PFSK-1 (cell line): ENCODE measurements at regions not wholly inside any gene's neighbourhood (a gene's known extent, or its start where the extent isn't known, plus 50 kb on each side); places are given as distances from the start of the nearest gene placed in this dataset.

Source experiments
- FOXP2 ChIP-seq: optimal IDR thresholded peaks from 2 replicates; pipeline ENCODE3; 2011; ENCODE audit warnings: borderline replicate concordance, control low read depth, inconsistent platforms; ENCODE audit not compliant: insufficient read depth; ENCODE audit errors: extremely low read length, extremely low read depth
- POLR2AphosphoS5 ChIP-seq: IDR thresholded peaks from 2 replicates; pipeline ENCODE4 v1.6.1; 2012; ENCODE audit warnings: low read depth, mild to moderate bottlenecking, control low read depth, low read length, moderate library complexity
- SIN3A ChIP-seq: IDR thresholded peaks from 2 replicates; pipeline ENCODE4 v1.6.1; 2012; ENCODE audit warnings: mild to moderate bottlenecking, low read length, moderate library complexity, borderline replicate concordance; ENCODE audit not compliant: insufficient read depth
- TAF1 ChIP-seq: IDR thresholded peaks from 2 replicates; pipeline ENCODE4 v1.6.1; 2012; ENCODE audit warnings: low read length, control low read depth, borderline replicate concordance; ENCODE audit not compliant: insufficient read depth
- TF ChIP-seq, protein P1 (sequence below), 2 experiments: IDR thresholded peaks; 2 replicates each; pipeline versions ENCODE4 v1.6.1 to v1.8.0; 2011 to 2012; ENCODE audit warnings: low read depth in 2 of 2, low read length in 2 of 2, control low read depth in 1 of 2, inconsistent platforms in 1 of 2, mild to moderate bottlenecking in 1 of 2, moderate library complexity in 1 of 2; ENCODE audit not compliant: insufficient read depth in 1 of 2

DNA sequence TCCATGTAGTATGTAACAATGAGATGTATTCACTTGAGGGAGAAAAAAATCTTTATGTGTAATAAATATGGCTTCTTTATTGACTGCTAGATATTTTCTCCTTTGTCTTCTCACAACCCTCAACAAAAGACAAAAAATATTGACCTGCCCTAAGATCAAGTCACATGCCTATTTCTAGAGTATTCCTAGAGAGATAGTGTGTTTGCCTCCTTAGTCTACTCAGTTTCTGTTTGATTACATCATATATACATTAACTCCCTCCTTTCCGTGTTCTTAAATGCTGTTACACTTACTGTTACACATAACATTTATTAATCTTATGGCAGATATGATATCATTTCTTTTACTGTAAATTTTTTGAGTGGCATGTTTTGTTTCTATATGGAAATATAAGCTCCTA lies 281.6 kb upstream of the RGS18 start:
- TF ChIP-seq FOXP2: no peak
- TF ChIP-seq, protein P1, sequence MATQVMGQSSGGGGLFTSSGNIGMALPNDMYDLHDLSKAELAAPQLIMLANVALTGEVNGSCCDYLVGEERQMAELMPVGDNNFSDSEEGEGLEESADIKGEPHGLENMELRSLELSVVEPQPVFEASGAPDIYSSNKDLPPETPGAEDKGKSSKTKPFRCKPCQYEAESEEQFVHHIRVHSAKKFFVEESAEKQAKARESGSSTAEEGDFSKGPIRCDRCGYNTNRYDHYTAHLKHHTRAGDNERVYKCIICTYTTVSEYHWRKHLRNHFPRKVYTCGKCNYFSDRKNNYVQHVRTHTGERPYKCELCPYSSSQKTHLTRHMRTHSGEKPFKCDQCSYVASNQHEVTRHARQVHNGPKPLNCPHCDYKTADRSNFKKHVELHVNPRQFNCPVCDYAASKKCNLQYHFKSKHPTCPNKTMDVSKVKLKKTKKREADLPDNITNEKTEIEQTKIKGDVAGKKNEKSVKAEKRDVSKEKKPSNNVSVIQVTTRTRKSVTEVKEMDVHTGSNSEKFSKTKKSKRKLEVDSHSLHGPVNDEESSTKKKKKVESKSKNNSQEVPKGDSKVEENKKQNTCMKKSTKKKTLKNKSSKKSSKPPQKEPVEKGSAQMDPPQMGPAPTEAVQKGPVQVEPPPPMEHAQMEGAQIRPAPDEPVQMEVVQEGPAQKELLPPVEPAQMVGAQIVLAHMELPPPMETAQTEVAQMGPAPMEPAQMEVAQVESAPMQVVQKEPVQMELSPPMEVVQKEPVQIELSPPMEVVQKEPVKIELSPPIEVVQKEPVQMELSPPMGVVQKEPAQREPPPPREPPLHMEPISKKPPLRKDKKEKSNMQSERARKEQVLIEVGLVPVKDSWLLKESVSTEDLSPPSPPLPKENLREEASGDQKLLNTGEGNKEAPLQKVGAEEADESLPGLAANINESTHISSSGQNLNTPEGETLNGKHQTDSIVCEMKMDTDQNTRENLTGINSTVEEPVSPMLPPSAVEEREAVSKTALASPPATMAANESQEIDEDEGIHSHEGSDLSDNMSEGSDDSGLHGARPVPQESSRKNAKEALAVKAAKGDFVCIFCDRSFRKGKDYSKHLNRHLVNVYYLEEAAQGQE (IDR thresholded peaks at IDR 0.05; ENCODE audit: insufficient read depth in 1 of 2, low read depth in 2 of 2, low read length in 2 of 2): no peak
- TF ChIP-seq POLR2AphosphoS5: no peak
- no peak for TF ChIP-seq SIN3A
- no peak for TF ChIP-seq TAF1

DNA sequence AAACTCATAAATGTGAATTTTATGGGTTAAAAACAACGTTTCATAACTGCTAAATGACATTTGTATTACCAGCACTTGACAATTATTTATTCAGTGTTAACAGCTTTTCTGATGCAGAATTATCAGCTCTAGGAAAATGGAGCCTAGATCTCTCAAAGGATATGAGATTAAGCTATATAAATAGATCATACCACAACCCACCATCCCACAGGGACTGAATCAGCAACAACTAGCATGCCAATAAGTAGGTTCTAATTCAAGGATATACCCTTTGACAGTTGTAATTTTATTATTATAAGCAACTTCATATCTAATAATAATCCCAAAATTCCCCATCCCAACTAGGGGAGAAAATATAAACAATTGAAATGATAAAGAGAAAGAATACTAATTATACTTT lies 275.4 kb upstream of the RGS18 start:
- TF ChIP-seq TAF1 (no peak), SIN3A (no peak), FOXP2 (no peak), POLR2AphosphoS5 (no peak)
- TF ChIP-seq, protein P1 (IDR thresholded peaks at IDR 0.05; ENCODE audit: insufficient read depth in 1 of 2, low read depth in 2 of 2, low read length in 2 of 2): no peak

- TF ChIP-seq TAF1: no peak
- no peak for TF ChIP-seq FOXP2
- TF ChIP-seq SIN3A: no peak
- TF ChIP-seq POLR2AphosphoS5: no peak
- TF ChIP-seq, protein P1 (IDR thresholded peaks at IDR 0.05; ENCODE audit: insufficient read depth in 1 of 2, low read depth in 2 of 2, low read length in 2 of 2): no peak
Observed at GRCh38 chr1:191886977-191887376, 271.3 kb upstream of the RGS18 start.

GRCh38 chr1:191888996-191889622 lies 269.2 kb upstream of the RGS18 start:
- TF ChIP-seq POLR2AphosphoS5 (no peak), FOXP2 (no peak), SIN3A (no peak), TAF1 (no peak)
- TF ChIP-seq, protein P1 (IDR thresholded peaks at IDR 0.05; ENCODE audit: insufficient read depth in 1 of 2, low read depth in 2 of 2, low read length in 2 of 2): no peak
